ENCODE measurements at regions not wholly inside any gene's neighbourhood (a gene's known extent, or its start where the extent isn't known, plus 50 kb on each side); places are given as distances from the start of the nearest gene placed in this dataset.

- DNase-seq: no peak
Observed at GRCh38 chr2:31469648-31470047, 55.1 kb upstream of the XDH start.

- peak; percentile 20 for DNase-seq
Observed at GRCh38 chr2:31467426-31467825, 52.9 kb upstream of the XDH start.

All from NCI-H1417 treated with DMSO at 0.1 percent for 48 hours (cell line).